ENCODE measurements at regions not wholly inside any gene's neighbourhood (a gene's known extent, or its start where the extent isn't known, plus 50 kb on each side); places are given as distances from the start of the nearest gene placed in this dataset.

DNA sequence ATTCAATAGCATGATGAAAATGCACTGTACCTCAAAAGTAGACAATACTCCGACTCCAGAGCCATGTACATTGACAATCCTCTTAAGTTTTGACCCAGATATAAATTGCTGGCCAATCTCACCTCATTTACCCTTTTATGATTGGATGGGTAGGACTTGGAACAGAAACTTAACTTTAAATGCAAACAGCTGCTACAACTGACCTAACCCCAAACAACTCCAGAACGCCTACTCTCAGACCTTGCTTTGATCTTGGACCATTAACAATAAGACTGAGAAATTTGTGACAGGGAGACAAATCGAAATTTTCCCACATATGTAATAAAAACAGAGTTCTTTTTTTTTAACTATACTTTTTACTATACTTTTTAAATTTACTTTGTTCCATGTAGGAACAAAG is 200.5 kb upstream of the MCHR2 start:
- TF ChIP-seq POLR2A (IDR thresholded peaks at IDR 0.05): no peak
- in situ Hi-C loops (cut with MboI; ENCODE audit: low sequenced_read_pairs in 4 of 4): no loop called here

DNA sequence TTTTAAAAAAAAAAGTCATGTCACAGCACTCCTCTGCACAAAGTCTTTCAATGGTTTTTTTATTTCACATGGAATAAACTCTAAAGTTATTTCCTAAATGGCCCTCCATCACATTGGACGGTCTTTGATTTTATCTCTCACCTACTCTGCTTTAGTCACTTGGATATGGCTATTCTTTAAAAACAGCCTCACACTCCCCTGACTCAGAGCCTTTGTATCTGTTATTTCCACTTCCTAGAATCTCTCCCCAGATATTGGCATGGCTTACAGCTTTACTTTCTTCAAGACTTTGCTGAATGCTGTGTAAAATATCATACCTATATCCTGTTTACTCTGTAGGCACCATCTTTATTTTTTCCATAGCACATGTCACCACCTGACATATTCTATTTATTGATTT is 194.7 kb upstream of the MCHR2 start:
- no peak overlapping the region for H3K27ac ChIP-seq
- DNase-seq: no peak
- intact Hi-C loops (cut with DNase I; ENCODE audit: low total_unique reads) (no loop called here), in situ Hi-C loops (cut with MboI; ENCODE audit: low sequenced_read_pairs in 4 of 4) (no loop called here)
- no peaks in the 10 kb centered on the region for H3K27me3 ChIP-seq
- H3K4me1 ChIP-seq: no peaks in the 10 kb centered on the region
- H3K36me3 ChIP-seq: no peaks in the 10 kb centered on the region
- H3K9me3 ChIP-seq: no peaks in the 10 kb centered on the region
- no peak for ATAC-seq
- TF ChIP-seq POLR2A (IDR thresholded peaks at IDR 0.05) (no peak), CTCF (IDR thresholded peaks at IDR 0.05 in 4 of 5, conservative IDR thresholded peaks at IDR 0.05 in 1 of 5) (no peak)
- H3K4me3 ChIP-seq: no peak overlapping the region

More for the DNA sequence above, 200.5 kb upstream of the MCHR2 start:
- Histone ChIP-seq H3K9me3 (no peaks in the 10 kb centered on the region), H3K27me3 (no peaks in the 10 kb centered on the region), H3K27ac (no peak overlapping the region), H3K4me3 (no peak overlapping the region), H3K4me1 (no peaks in the 10 kb centered on the region), H3K36me3 (no peaks in the 10 kb centered on the region)
- ATAC-seq (no peak), DNase-seq (no peak)
- intact Hi-C loops (cut with DNase I; ENCODE audit: low total_unique reads): no loop called here

DNA sequence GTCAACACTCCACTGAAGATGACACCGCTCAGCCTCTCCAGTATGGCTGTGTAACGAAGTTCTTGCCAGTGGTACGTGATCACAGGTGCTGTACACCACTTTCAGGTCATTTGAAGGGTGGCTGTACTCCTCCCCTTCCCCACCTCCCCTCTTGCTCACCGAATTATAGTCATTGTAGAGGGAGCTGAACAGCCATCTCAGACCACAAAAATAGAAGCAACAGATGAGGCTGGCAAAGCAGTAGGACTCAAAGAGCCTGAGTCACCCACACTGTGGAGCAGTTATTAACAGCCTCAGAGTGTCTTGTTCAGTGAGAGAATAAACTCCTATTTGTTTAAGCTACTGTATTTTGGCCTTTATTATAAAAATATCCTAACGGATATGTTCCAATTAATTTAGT is 192.5 kb upstream of the MCHR2 start:
- Histone ChIP-seq H3K4me1 (no peaks in the 10 kb centered on the region), H3K4me3 (no peak overlapping the region), H3K27me3 (no peaks in the 10 kb centered on the region), H3K9me3 (no peaks in the 10 kb centered on the region), H3K36me3 (no peaks in the 10 kb centered on the region), H3K27ac (no peak overlapping the region)
- in situ Hi-C loops (cut with MboI; ENCODE audit: low sequenced_read_pairs in 4 of 4) (no loop called here), intact Hi-C loops (cut with DNase I; ENCODE audit: low total_unique reads) (no loop called here)
- TF ChIP-seq CTCF (IDR thresholded peaks at IDR 0.05 in 4 of 5, conservative IDR thresholded peaks at IDR 0.05 in 1 of 5): no peak
- no peak for TF ChIP-seq POLR2A (IDR thresholded peaks at IDR 0.05)
- no peak for DNase-seq
- peak in 1 of 2 donors; percentile 58 for ATAC-seq

- no peaks in the 10 kb centered on the region for H3K27me3 ChIP-seq
- ATAC-seq: no peak
- in situ Hi-C loops (cut with MboI; ENCODE audit: low sequenced_read_pairs in 4 of 4): no loop called here
- H3K4me3 ChIP-seq: no peak overlapping the region
- H3K27ac ChIP-seq: no peak overlapping the region
- intact Hi-C loops (cut with DNase I; ENCODE audit: low total_unique reads): no loop called here
- no peaks in the 10 kb centered on the region for H3K36me3 ChIP-seq
- no peak for DNase-seq
- H3K4me1 ChIP-seq: no peaks in the 10 kb centered on the region
- no peaks in the 10 kb centered on the region for H3K9me3 ChIP-seq
- TF ChIP-seq POLR2A (IDR thresholded peaks at IDR 0.05) (no peak), CTCF (IDR thresholded peaks at IDR 0.05 in 4 of 5, conservative IDR thresholded peaks at IDR 0.05 in 1 of 5) (no peak)
Observed at GRCh38 chr6:100185615-100186014, 191.6 kb upstream of the MCHR2 start.

DNA sequence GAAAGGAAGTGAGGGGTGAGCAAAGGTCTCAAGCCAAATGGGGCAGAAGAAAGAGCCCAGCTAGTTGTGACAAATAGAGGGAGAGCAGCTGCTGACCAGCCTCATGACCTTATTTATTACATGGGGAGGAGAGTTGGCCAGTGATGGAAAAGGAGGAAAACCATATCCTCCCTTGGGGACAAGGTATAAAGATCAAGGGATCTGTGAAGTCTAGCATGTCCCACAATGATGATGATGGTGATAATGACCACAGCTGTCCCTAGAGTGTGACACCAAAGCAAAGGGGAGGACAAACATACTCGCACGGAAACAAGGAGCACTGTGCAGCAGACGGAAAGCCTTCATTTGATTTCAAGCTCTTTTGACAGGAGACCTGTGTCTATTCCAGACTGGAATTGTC is 190.4 kb upstream of the MCHR2 start:
- Histone ChIP-seq H3K9me3 (no peaks in the 10 kb centered on the region), H3K27ac (no peak overlapping the region), H3K27me3 (no peaks in the 10 kb centered on the region), H3K4me3 (no peak overlapping the region), H3K4me1 (no peaks in the 10 kb centered on the region), H3K36me3 (no peaks in the 10 kb centered on the region)
- in situ Hi-C loops (cut with MboI; ENCODE audit: low sequenced_read_pairs in 4 of 4): no loop called here
- no peak for TF ChIP-seq CTCF (IDR thresholded peaks at IDR 0.05 in 4 of 5, conservative IDR thresholded peaks at IDR 0.05 in 1 of 5)
- no peak for TF ChIP-seq POLR2A (IDR thresholded peaks at IDR 0.05)
- intact Hi-C loops (cut with DNase I; ENCODE audit: low total_unique reads): no loop called here
- DNase-seq (no peak), ATAC-seq (no peak)
